Activated CD4-positive, CD25-positive, alpha-beta regulatory T cell treated with anti-CD3 and anti-CD28 coated beads, Interleukin-2, amount 50 U/mL, for 24 hours (primary cell): ENCODE measurements at regions not wholly inside any gene's neighbourhood (a gene's known extent, or its start where the extent isn't known, plus 50 kb on each side); places are given as distances from the start of the nearest gene placed in this dataset.

Experiments
- ATAC-seq, 2 donors: fragments of 150-1000 bp; cut with Tn5 transposase; one replicate each; pipeline ENCODE4 v1.10.0; 2021; ENCODE audit warnings: mild to moderate bottlenecking in 1 of 2, moderate library complexity in 1 of 2

DNA sequence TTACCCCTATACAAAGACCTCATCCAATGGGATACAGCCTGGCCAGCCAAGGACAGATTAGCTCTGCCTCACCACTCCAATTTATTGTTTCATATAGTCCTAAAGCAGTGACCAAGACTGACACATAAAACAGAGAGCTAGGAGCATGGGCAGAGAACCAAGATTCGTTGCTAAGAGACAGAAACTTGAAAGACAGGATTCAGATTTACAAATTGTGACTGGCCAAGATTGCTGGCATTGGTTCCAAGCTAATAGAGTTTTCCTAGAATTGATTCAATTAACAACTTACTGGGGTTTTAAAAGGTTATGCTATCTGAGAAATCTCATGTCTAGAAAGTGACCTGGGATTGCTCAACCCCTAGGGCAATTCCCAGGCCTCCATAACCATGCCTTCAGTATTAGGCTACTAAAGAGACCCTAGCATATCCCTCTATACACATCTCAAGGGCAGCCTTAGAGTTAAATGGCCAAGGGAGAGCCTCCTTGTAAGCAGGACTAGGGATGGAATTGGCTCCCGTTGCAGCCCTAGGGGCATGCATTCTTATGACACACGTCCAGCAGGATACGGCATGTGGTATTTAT, 75.6 kb downstream of the ICOS start:
- no peak for ATAC-seq

DNA sequence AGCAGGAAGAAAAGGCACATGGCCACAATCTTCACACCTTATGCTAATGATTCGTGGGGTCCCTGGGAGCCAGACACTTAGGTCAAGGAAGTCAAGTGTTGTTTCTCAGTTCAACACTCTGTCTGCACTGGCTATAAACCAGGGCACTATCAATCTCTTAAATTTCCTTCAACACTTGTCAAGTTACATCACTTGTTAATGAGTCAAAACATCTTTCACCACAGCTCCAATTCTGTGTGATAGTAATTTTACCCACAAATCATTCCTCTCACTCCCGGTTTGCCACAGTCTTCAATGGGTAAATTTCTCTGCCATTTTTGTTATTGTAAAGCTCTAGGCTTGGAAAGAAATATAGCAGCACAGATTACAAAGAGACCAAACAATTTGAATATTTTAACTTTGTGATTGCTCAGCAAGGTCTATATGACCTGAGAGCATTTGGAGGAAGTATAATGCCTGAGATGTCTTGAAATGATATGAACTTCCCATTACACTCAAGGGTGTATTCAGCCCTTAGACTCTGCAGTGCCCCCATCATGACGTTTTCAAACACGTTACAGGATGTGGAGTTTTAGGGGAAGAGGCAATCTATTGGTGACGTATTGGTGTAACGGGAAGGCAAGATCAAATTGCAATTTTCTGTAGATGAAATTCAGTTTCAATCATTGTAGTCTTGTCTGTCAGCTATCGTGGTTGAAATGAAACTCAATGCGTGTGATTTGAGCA, 78.7 kb downstream of the ICOS start:
- ATAC-seq = peak; percentile 22 to 31

DNA sequence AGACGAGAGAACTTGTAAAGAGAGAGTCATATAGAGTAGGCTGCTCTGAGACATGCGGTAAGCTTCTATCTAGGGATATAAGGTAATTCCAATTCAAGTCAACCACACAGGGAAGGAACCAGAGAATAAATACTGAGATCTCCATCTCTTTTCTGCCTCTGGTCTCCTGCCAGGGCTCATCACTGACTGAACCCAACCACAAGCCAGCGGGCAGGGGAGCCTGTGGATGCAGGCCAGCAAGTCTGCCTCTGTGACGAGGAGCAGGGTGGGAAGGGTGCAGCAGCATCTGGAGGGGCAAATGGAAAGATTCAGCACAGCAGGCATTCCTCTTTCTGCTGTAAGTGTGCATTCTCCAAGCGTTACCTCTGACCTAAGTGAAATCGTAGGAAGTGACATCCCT, 82.2 kb downstream of the ICOS start:
- ATAC-seq = no peak

DNA sequence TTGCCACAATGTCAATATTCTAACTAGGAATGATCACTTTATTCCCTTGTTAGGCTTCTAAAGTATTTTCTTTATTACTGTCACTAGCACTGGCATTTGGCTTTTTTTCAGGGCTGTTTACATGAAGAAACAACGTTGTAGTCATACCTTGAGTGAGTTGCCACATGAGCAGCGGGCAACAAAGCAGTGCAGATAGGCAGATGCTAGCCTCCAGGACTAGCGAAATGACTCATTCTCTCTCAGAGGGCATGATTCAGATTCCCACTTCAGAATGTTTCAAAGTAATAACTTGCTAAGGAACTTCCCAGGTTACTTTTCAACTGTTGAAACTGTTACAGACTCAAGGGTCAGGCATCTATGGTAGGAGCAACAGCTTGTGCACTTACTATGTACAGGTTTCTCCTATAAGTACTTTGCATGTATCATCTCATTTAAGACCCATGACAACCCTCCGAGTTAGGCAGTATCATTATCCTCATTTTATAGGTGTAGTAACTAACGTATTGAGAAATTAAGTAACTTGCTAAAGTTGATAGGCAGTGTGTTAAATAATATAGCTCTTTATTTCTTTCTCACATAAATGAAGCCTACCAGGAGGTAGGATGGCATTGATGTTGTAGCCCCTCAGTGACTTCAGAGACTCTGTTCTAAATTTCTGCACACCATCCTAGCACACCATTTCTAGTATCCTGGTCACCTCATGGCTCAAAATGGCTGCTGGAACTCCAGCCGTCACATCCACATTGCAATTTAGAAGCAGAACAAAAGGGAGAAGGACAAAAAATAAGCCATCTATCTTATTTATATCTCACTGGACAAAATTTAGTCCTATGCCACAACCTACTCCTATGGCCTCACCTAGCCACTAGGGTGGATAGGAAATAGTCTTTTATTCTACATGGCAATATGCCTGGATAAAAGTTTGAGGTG, 83.3 kb downstream of the ICOS start:
- peak; percentile 85 for ATAC-seq

GRCh38 chr2:204021290-204022081, 84.9 kb downstream of the ICOS start:
- ATAC-seq = no peak

GRCh38 chr2:204022550-204022949, 86.0 kb downstream of the ICOS start:
- peak; percentile 27 to 48 for ATAC-seq

- no peak for ATAC-seq
Observed at GRCh38 chr2:204023088-204023487, 86.5 kb downstream of the ICOS start.

GRCh38 chr2:204024503-204024902, 87.9 kb downstream of the ICOS start:
- no peak for ATAC-seq

DNA sequence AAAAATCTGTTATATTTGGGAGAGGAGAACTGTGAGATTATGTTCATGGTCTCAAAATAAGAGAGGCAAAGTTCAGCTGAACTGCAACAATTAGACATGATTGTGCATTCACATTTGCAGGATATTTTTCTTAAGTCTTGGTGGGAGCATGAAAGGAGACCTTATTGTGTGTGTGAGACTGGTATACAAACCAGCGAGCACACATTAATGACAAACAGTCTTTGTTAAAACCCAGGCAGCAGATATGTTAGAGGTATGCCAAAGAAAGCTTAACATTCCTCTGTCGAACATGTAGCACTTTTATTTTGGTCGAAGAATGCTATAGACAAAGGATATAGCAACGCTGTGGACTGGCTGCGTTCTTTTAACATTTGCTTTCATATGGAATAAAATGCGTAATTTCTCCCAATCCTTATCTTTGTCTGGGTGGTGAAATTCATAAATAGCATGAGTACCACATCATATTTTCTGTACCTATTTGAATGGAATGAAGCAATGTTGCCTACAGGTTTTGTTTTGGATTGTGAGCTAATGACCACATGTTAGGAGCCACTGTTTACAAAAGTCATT, 88.4 kb downstream of the ICOS start:
- ATAC-seq = no peak

DNA sequence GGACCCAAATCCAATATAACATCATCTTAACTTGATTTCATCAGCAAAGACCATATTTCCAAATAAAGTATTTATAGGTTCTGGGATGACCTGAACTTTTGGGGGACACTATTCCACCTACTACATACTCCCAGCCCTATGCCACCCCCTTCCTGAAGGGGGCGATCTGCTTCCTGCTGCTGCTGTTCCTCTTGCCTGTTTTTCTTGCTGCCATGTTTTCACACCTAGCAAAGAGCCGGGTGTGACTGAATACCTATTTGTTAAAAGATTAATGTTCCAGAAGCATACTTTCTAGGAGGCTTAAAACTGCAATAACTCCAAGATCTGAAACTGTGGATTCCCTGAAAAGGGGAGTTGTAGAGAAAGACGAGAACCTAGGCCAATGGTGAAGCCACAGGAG, 89.7 kb downstream of the ICOS start:
- no peak for ATAC-seq

GRCh38 chr2:204027091-204027490, 90.5 kb downstream of the ICOS start:
- ATAC-seq = peak; percentile 94 to 96

GRCh38 chr2:204030322-204030721, 93.8 kb downstream of the ICOS start:
- ATAC-seq = no peak

- ATAC-seq = no peak
Observed at GRCh38 chr2:204031056-204031455, 94.5 kb downstream of the ICOS start.

GRCh38 chr2:204032301-204032700, 95.7 kb downstream of the ICOS start:
- ATAC-seq = no peak

- ATAC-seq = no peak
Observed at GRCh38 chr2:204033611-204034495, 97.3 kb downstream of the ICOS start.

GRCh38 chr2:204036706-204037105, 100.1 kb downstream of the ICOS start:
- no peak for ATAC-seq

- no peak for ATAC-seq
Observed at GRCh38 chr2:204037286-204037685, 100.7 kb downstream of the ICOS start.

DNA sequence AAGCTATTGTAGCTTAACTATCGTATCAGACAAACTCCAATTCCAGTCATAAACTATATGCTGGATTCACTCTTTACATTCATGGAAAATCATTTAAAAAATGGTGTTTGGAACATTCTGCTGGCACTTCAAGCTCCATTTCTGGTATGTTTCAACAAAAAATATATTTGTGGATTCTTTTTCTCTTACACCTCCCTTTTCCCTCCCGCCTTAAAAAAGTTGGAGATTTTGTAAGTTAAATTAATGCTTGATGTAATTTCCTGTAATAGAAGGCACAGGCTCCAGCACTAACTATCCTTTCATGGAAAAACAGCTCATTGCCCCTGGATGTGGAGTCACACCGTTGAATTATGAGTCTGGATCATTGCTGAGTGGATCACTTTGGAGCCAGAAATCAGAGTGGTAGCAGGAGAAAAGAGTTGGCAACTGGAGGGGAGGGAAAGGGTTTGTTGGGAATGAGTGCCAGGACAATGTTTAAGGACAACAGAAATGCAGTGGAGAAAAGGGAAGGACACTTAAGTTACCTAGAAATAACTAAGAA, 102.8 kb downstream of the ICOS start:
- no peak for ATAC-seq

- ATAC-seq = no peak
Observed at GRCh38 chr2:204040016-204040415, 103.5 kb downstream of the ICOS start.

DNA sequence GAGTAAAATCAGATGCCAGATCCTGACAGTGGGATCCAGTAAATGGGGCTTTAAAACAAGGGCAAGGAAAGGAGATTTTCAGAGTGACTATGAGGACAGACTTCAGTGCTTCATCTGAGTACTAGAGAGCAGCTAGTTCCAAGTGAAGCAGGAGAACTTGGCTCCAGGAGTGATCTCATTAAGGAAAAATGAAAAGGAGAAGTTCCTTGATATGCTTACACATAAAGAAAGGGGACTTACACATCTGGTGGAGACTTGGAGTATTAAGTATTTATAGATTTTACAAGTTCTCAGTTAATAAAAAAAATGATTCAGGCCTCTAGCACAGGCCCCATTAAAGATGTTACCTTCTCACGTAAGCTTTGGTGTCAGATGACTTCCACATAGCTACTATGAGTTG, 105.8 kb downstream of the ICOS start:
- ATAC-seq = no peak

DNA sequence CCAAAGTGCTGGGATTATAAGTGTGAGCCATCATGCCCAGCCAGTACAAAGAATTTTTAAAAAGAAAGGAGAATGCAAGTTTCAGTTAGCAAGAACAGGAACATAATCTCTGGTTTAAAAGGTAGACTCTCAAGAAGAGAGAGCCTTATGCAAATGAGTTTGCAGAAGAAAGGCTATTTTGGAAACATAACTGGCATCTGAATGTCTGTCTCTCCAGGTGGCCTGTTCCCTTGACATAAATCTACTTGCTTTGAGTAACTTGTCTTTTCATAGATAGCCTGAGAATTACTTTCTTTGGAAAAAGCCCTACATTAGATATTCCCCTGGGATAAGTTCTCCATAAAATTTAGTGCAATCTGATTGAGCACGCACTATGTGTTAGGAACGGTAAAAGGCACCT, 109.6 kb downstream of the ICOS start:
- no peak for ATAC-seq
